Stomach (tissue), 4 donors: ENCODE measurements at regions not wholly inside any gene's neighbourhood (a gene's known extent, or its start where the extent isn't known, plus 50 kb on each side); places are given as distances from the start of the nearest gene placed in this dataset.

ENCODE experiments used
- CTCF ChIP-seq, 7 experiments: fragments of 450-650 bp in 4 of 7; fragments of 200-600 bp in 3 of 7; sonication (generic) in 3 of 7; IDR thresholded peaks; one replicate each; pipeline ENCODE4 v1.5.1; 2016 to 2019; ENCODE audit warnings: antibody characterized with exemption in 7 of 7, control low read depth in 2 of 7, mild to moderate bottlenecking in 1 of 7
- POLR2A ChIP-seq, 4 donors: fragments of 450-650 bp; IDR thresholded peaks; one replicate each; pipeline ENCODE4 v1.6.1; 2016; ENCODE audit warnings: antibody characterized with exemption in 4 of 4, control low read depth in 2 of 4, mild to moderate bottlenecking in 1 of 4, moderate library complexity in 1 of 4
- POLR2AphosphoS5 ChIP-seq, 3 donors: sonication (generic); formaldehyde crosslinking; IDR thresholded peaks; one replicate each; pipeline ENCODE4 v1.6.1; 2016; ENCODE audit warnings: antibody characterized with exemption in 3 of 3

GRCh38 chrX:10831716-10832502 lies 211.5 kb upstream of the MID1 start:
- TF ChIP-seq POLR2AphosphoS5 (IDR thresholded peaks at IDR 0.05) (no peak), POLR2A (IDR thresholded peaks at IDR 0.05) (no peak), CTCF (IDR thresholded peaks at IDR 0.05) (no peak)
